SU-DHL-6 (cell line): ENCODE measurements at regions not wholly inside any gene's neighbourhood (a gene's known extent, or its start where the extent isn't known, plus 50 kb on each side); places are given as distances from the start of the nearest gene placed in this dataset.

Experiments
- H2AFZ ChIP-seq: fragments of 200-600 bp; sonication (generic); 2 replicates; pipeline ENCODE4 v1.6.1; 2014; ENCODE audit warnings: low read depth, mild to moderate bottlenecking, moderate library complexity, mixed read lengths, antibody characterized with exemption, low read length; ENCODE audit not compliant: severe bottlenecking
- H3F3A ChIP-seq: fragments of 200-600 bp; shearing (Covaris generic); 2 replicates; pipeline ENCODE4 v1.6.0; 2016; ENCODE audit warnings: antibody characterized with exemption, mild to moderate bottlenecking; ENCODE audit not compliant: insufficient read depth
- H3K27ac ChIP-seq: fragments of 200-600 bp; sonication (generic); 2 replicates; pipeline ENCODE4 v1.5.1; 2016; ENCODE audit warnings: low read depth, mild to moderate bottlenecking, low read length, moderate library complexity, mixed read lengths
- H3K27me3 ChIP-seq: fragments of 200-600 bp; sonication (generic), shearing (Covaris generic); 2 replicates; pipeline ENCODE4 v1.6.0; 2014; ENCODE audit warnings: mild to moderate bottlenecking, low read length
- H3K36me3 ChIP-seq: fragments of 200-600 bp; sonication (generic); 2 replicates; pipeline ENCODE4 v1.6.1; 2014; ENCODE audit warnings: mild to moderate bottlenecking, low read length, mixed read lengths
- H3K4me2 ChIP-seq: fragments of 300-600, 200-600 bp; shearing (Covaris generic), sonication (generic); 2 replicates; pipeline ENCODE4 v1.6.0; 2014; ENCODE audit warnings: low read length, low read depth, mild to moderate bottlenecking; ENCODE audit not compliant: poor library complexity, severe bottlenecking
- H3K4me3 ChIP-seq: fragments of 200-600 bp; sonication (generic); 2 replicates; pipeline ENCODE4 v1.5.1; 2014; ENCODE audit warnings: antibody characterized with exemption, low read length, mild to moderate bottlenecking, mixed read lengths; ENCODE audit not compliant: insufficient read depth, poor library complexity, severe bottlenecking
- H3K79me2 ChIP-seq: fragments of 200-600 bp; sonication (generic); 2 replicates; pipeline ENCODE4 v1.6.1; 2014; ENCODE audit warnings: mild to moderate bottlenecking, low read length, moderate library complexity; ENCODE audit not compliant: insufficient read depth
- H3K9ac ChIP-seq: fragments of 200-600 bp; sonication (generic); 2 replicates; pipeline ENCODE4 v1.7.0; 2014; ENCODE audit warnings: mild to moderate bottlenecking, low read length
- H3K9me2 ChIP-seq: fragments of 200-600 bp; sonication (generic); replicated peaks from 2 replicates; pipeline ENCODE4 v1.6.1; 2014; ENCODE audit warnings: low read length; ENCODE audit not compliant: insufficient read depth
- H3K9me3 ChIP-seq: fragments of 200-600 bp; sonication (generic); 2 replicates; pipeline ENCODE4 v1.6.1; 2014; ENCODE audit warnings: low read length, mixed read lengths; ENCODE audit not compliant: insufficient read depth
- H4K20me1 ChIP-seq: fragments of 200-600 bp; sonication (generic); 2 replicates; pipeline ENCODE4 v1.6.1; 2014; ENCODE audit warnings: low read depth, mild to moderate bottlenecking, antibody characterized with exemption, low read length, moderate library complexity, mixed read lengths
- EZH2phosphoT487 ChIP-seq: fragments of 200-600 bp; sonication (generic), shearing (Covaris generic); conservative IDR thresholded peaks from 2 replicates; pipeline ENCODE4 v1.6.1; 2018; ENCODE audit warnings: mild to moderate bottlenecking, antibody characterized with exemption, low read length, moderate library complexity, mixed read lengths
- TF ChIP-seq, protein P1 (sequence below): fragments of 200-600 bp; sonication (generic); IDR thresholded peaks from one replicate; pipeline ENCODE4 v1.5.1; 2017; ENCODE audit warnings: antibody characterized with exemption, mild to moderate bottlenecking, low read length, moderate library complexity; ENCODE audit not compliant: insufficient read depth, poor library complexity, severe bottlenecking

DNA sequence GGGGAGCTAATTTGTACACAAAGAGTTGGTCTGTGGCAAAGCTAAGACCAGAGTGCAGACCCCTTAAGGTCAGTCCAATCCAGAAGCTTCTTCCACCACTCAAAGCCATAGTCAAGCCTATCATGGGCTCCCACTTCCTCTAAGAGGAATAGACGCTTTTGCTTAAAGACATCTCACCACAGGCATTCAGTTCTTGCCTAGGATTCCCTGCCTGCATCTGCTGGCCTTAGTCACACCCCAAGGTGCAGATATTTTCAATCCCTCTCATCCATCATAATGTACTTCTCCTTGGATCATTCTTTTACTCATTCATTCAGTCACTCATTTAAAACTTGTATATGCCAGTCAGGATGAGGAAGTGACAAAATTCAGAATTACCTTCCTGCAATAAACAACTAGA, 179.6 kb upstream of the STT3B start:
- H3K79me2 ChIP-seq, result no peaks in the 10 kb centered on the region
- no peaks in the 10 kb centered on the region for H3K9me2 ChIP-seq
- no peak overlapping the region for H3K9ac ChIP-seq
- no peak overlapping the region for H2AFZ ChIP-seq
- H3K27ac ChIP-seq, result no peak overlapping the region
- H3K27me3 ChIP-seq, result no peaks in the 10 kb centered on the region
- no peaks in the 10 kb centered on the region for H4K20me1 ChIP-seq
- no peak for TF ChIP-seq EZH2phosphoT487
- TF ChIP-seq, protein P1, sequence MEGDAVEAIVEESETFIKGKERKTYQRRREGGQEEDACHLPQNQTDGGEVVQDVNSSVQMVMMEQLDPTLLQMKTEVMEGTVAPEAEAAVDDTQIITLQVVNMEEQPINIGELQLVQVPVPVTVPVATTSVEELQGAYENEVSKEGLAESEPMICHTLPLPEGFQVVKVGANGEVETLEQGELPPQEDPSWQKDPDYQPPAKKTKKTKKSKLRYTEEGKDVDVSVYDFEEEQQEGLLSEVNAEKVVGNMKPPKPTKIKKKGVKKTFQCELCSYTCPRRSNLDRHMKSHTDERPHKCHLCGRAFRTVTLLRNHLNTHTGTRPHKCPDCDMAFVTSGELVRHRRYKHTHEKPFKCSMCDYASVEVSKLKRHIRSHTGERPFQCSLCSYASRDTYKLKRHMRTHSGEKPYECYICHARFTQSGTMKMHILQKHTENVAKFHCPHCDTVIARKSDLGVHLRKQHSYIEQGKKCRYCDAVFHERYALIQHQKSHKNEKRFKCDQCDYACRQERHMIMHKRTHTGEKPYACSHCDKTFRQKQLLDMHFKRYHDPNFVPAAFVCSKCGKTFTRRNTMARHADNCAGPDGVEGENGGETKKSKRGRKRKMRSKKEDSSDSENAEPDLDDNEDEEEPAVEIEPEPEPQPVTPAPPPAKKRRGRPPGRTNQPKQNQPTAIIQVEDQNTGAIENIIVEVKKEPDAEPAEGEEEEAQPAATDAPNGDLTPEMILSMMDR, result no peak
- no peak overlapping the region for H3K4me3 ChIP-seq
- H3F3A ChIP-seq, result no peaks in the 10 kb centered on the region
- no peaks in the 10 kb centered on the region for H3K36me3 ChIP-seq
- H3K9me3 ChIP-seq, result no peaks in the 10 kb centered on the region
- H3K4me2 ChIP-seq, result no peak overlapping the region

DNA sequence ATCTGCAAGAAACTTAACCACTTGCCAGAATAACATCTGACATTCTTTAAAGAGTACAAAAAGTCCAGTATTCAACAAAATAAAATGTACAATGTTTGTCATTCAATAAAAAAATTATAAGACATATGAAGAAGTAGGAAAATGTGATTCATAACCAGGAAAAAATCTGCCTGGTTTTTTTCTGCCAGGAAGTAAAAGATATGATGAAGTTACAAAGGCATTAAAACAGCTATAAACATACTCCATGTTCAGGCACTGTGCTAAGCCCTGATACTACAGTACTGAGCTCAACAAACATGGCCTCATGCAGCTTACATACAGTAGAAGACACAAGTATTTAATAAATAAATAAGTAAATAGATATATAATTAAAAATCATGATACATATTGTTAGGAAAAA, 178.4 kb upstream of the STT3B start:
- H3K27me3 ChIP-seq, result no peaks in the 10 kb centered on the region
- H3K9me2 ChIP-seq, result no peaks in the 10 kb centered on the region
- H3K79me2 ChIP-seq, result no peaks in the 10 kb centered on the region
- no peak overlapping the region for H3K4me2 ChIP-seq
- no peaks in the 10 kb centered on the region for H4K20me1 ChIP-seq
- H3K9ac ChIP-seq, result no peak overlapping the region
- H3K9me3 ChIP-seq, result no peaks in the 10 kb centered on the region
- no peak overlapping the region for H2AFZ ChIP-seq
- no peak overlapping the region for H3K27ac ChIP-seq
- H3F3A ChIP-seq, result no peaks in the 10 kb centered on the region
- H3K36me3 ChIP-seq, result no peaks in the 10 kb centered on the region
- TF ChIP-seq, protein P1, result no peak
- H3K4me3 ChIP-seq, result no peak overlapping the region

DNA sequence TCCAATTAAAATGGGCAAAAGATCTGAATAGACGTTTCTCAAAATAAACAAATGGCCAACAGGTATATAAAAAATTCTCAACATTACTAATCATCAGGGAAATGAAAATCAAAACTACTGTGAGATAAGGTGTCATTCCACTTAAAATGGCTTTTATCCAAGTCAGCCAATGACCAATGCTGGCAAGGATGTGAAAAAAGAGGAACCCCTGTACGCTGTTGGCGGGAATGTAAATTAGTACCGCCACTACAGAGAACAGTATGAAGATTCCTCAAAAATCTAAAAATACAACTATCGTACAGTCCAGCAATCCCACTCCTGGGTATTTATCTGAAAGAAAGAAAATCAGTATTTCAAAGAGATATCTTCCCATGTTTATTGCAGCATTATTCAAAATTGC, 176.9 kb upstream of the STT3B start:
- TF ChIP-seq, protein P1, result no peak
- no peak for TF ChIP-seq EZH2phosphoT487
- Histone ChIP-seq H3K36me3 (no peaks in the 10 kb centered on the region), H3K9ac (no peak overlapping the region), H3K79me2 (no peaks in the 10 kb centered on the region), H3K4me3 (no peak overlapping the region), H3K4me2 (no peak overlapping the region), H2AFZ (no peak overlapping the region), H4K20me1 (no peaks in the 10 kb centered on the region), H3K27ac (no peak overlapping the region), H3K27me3 (no peaks in the 10 kb centered on the region), H3F3A (no peaks in the 10 kb centered on the region), H3K9me2 (no peaks in the 10 kb centered on the region), H3K9me3 (no peaks in the 10 kb centered on the region)

DNA sequence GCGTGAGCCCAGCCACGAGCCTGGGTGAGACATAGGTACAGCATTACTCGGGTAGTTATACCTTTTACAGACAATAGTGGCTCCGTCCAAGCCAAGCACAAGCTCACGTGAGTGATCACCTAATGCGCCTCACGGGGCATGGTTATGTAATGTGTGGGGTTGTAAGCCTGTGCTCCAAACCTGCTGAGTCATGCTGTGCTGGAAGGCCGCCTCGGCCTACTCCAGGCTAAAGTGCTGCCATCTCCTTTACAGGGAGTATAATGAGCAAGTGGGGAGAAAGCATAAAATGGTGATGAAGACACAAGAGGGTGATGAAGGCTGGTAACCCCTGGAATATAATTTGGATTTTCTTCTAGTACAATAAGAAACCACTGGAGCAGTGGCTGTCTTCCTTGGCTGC, 175.8 kb upstream of the STT3B start:
- Histone ChIP-seq H3K27me3 (no peaks in the 10 kb centered on the region), H2AFZ (no peak overlapping the region), H3K9me3 (no peaks in the 10 kb centered on the region), H4K20me1 (no peaks in the 10 kb centered on the region), H3K9ac (no peak overlapping the region), H3K79me2 (no peaks in the 10 kb centered on the region), H3K36me3 (no peaks in the 10 kb centered on the region), H3K4me3 (no peak overlapping the region), H3K9me2 (no peaks in the 10 kb centered on the region), H3K27ac (no peak overlapping the region), H3K4me2 (no peak overlapping the region), H3F3A (no peaks in the 10 kb centered on the region)
- TF ChIP-seq, protein P1, result no peak
- no peak for TF ChIP-seq EZH2phosphoT487
